ENCODE measurements at regions not wholly inside any gene's neighbourhood (a gene's known extent, or its start where the extent isn't known, plus 50 kb on each side); places are given as distances from the start of the nearest gene placed in this dataset.

DNA sequence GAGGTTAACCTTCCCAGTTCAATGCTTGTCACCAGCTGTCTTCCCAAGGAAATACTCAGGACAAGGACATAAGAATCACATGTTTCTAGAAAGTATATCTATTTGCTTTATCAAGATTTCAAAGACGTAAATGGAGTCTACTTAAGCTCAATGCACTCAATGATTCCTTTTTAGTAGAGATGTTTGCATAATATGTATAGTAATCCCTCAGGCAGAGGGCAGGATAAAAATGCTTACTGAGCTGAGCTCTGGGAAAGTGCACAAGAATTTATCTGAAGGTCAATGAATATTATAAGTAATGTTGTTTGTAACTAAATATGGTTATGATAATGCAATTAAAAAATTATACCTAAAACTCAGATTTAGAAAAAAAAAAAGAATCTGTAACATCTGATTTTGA lies 1309.4 kb upstream of the SLC10A2 start:
- DNase-seq (ENCODE audit: low read depth in 2 of 2): no peak

DNA sequence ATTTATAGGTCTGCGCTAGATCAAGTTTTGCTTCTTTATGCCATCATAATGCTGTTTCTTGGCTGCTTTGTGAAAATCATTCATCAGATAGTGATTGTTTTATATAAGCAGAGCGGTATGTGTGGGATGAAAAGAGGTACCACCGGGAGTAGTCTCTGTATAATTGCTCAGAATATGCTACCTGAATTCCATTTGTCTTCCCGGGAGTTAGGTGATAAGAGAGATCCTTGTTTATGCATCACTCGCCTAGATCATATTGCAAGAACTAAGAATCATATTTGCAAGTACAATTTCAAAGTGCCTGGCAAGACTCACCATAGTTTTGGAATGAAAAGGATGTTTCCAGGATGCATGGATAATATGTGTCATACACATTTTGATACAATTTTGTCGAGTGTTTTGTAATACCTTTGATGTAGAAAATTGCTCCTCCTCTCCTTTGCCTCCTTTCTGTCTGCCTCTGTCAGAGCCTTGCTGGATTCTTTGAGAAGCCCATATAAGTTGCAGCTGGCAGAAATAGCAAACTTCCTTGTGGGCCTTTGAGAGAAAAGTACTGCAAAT lies 1306.0 kb upstream of the SLC10A2 start:
- no peak for DNase-seq (ENCODE audit: low read depth in 2 of 2)

DNA sequence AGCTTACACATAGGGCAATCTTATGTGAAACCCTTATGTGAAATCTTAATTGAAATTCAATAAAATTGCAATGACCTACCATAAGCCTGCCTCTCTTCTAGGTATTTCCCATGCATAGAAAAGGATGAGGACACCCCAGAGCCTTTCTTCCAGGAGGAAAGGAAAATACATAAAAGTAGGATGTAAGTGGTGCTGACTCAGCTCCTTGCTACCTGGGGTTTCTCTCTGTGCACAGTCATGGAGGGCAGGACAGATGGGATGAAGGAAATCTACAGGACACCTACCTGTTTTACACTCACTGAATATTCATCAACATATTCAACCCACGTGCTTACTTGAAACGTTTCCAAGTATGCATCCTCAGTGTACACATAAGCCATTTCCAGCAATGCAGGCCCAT lies 1299.2 kb upstream of the SLC10A2 start:
- DNase-seq (ENCODE audit: low read depth in 2 of 2): no peak

DNA sequence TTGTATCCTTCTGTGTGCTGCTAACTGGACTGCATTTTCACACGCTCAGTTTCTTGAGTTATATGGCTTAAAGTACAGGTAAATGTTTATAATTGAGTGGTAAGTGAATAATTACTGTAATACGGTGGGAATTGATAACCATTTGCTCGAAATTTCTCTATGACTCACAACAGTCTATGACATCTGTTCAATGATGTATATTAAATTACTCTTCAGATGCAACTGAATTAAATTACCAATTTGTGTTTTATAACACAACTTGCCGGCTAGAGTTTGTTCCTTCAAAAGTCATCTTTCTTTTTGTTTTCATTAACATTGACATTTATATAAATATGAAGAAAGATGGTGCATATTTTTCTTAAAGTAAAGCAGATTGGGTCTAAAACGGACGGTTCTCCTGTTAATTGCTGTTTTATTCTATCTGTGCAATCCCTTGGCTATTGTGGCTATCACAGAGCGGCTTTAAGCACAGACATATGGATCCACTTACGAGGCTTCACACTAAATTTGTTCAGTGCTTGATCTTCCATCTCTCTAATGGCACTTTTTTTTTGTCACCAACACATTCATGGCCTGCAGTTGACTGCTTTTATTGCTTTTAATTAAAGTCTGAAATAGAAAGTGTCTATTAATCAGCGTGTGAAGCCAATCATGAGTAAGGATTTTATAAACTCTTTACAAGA lies 1291.6 kb upstream of the SLC10A2 start:
- no peak for DNase-seq (ENCODE audit: low read depth in 2 of 2)

DNA sequence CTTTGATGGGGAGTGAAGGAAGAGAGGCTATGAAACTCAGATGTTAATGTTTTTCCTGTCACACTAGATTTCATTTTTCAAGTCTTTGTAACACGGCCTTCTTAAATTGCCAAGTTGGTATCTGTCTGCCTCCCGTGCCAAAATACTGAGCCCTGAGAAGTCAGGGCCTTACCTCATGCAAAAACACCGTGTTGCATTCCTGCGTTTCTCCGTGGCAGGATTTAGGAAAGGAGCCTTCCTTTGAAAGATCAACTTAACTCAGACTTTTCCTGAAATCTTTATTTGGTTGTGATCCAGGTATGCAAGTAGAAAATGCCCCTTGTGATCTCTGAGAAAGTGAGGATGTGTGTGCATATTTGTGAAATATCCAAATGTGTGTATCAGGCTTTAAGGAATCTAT lies 1291.0 kb upstream of the SLC10A2 start:
- DNase-seq (ENCODE audit: low read depth in 2 of 2): no peak

DNA sequence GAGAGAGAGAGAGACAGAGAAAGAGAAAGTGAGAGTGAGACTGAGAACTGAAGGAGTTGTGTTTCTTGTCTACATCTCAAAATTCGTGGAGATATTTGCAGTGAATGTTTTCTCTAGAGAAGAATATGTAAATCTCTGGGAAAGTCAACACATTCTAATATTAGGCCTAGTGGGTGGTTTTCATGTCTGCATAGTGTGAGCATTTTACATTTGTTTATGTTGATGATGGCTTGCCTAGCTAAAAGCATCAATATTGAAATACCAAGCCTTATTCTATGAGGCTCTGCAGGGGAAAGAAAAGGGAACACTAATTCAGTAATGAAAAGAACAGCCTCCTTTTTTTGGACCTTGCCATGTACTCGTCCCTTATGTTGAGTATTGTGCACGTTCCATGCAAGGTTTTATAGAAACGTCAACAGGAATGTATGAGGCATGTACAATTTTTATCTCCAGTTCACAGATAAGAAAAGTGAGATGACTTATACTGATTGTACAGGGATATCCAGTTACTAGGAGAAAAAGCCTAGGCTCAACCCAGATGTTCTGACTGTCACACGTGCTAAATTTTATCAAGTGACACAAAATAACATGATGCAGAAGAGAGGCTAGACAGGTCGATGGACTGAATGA lies 1288.9 kb upstream of the SLC10A2 start:
- DNase-seq (ENCODE audit: low read depth in 2 of 2): no peak

DNA sequence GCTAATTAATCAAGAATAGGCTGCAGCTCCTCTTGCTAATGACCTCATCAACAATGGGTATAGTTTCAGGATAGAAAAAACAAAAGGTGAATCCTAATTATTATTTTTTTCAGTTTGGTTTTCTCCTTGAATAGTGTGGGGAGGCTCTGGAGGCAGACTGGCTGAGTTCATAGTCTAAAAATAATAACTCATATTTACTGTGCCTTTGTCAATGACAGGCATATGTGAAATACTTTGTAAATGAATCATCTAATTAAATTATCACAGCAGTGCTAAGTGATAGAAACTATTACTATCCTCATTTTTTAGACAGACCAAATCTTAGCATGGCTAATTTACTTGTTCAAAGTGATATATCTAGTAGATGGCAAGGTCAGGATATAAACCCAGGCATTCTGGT lies 1261.0 kb upstream of the SLC10A2 start:
- no peak for DNase-seq (ENCODE audit: low read depth in 2 of 2)

DNA sequence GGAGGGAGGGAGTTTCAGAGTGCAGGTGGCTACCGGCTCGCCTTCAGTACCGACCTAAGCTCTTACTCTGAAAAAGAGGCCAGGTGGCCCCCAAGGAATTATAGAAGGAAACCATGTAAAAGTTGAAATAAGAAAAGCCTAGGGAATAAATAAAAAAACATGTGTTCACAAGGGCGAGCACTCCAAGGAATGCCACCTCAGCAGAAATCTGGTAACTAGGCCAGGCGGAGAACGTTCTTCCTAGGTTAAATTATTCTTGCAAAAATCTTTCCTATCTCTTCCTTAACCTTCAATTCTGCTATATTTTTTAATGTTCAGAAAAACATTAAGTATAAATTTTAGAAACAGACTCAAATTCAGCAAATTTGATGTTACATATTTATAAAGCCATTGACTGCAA lies 1260.3 kb upstream of the SLC10A2 start:
- no peak for DNase-seq (ENCODE audit: low read depth in 2 of 2)

DNA sequence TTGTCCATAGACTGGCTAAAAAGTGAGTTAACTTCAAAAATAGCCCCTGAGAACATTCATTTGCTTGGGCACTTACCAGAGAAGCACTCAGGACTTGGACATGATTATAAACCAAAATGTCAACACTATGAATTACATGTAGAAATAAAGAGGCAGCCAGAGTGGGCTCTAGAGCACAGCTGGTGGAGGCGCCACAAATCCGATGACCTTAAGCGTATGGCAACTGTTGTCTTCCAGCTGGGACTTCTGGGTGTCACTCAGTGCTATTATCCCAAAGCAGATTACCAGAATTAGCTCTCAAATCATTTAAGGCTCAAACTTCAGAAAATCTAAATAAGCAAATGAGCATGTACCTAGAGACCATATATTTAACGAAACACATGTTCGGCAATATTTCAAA lies 1255.5 kb upstream of the SLC10A2 start:
- DNase-seq (ENCODE audit: low read depth in 2 of 2): no peak

DNA sequence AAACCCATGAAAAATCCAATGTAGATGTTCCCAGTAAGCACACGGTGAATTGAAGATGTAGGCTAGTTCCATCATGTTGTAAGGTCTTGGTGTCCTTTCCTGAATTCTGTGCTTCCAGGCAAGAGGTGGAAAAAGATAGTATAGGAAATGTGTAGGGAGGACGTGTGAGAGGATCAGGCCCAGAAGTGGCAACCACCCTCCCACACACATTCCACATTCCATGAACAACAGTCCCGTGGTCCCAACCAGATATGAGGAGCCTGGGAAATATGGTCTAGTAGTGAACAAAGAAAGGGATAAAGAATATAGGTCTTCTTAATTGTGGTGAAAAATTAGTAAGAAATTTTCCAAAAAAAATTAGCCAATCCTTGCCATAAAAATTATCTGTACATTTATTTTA lies 1254.2 kb upstream of the SLC10A2 start:
- no peak for DNase-seq (ENCODE audit: low read depth in 2 of 2)

DNA sequence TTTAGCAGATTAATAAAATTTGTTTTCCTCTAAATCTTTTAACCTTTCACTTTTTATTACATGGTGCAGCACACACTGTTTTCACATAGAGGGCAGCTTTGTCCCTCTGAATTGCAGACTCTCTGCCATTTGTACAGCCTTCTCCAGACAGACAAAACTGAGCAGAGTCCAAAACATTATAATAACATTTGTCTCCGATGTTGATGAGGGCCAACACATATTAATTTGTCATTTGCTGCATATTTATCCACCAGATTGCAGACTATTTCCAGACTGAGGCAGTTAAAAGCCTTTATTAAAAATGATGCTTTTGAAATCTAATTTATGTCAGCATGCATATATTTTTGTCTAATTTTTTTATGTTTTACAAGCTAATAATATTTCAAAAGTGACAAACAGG lies 1251.9 kb upstream of the SLC10A2 start:
- DNase-seq (ENCODE audit: low read depth in 2 of 2): no peak

DNA sequence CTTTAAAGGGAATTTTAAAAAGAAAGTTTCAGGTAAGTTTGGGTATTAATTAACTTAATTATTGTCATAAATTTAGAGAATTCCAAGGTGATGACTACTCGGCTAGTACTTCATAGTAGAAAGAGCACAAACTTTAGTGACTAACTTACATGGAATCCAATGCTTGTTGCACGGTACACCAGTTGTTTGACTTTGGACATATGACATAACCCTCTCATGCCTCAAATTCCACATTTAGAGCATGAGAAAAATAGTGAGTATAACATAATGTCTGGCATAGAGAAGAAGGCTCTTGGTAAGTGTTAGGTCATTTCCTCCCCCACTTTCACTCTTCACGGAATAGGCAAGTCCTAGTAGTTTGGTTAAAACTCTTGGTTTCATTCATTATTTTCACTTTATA lies 1249.4 kb upstream of the SLC10A2 start:
- DNase-seq (ENCODE audit: low read depth in 2 of 2): no peak

DNA sequence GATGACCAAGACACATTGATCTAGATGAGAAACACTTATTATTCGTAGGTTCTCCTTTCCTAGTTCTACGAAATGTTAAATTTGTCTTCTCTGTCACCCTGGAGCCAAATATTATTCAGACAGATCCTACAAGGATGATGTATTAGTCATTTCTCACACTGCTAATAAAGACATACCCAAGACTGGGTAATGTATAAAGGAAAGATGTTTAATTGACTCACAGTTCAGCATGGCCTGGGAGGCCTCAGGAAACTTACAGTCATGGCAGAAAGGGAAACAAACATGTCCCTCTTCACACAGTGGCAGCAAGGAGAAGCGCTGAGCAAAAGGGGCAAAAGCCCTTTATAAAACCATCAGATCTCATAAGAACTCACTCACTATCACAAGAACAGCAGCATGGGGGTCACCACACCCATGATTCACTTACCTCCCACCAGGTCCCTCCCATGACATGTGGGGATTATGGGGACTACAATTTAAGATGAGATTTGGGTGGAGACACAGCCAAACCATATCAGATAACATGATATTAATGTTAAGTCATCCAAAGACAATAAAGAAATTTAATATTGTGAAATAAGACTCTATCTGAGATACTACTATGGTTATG lies 1248.8 kb upstream of the SLC10A2 start:
- DNase-seq (ENCODE audit: low read depth in 2 of 2): no peak

DNA sequence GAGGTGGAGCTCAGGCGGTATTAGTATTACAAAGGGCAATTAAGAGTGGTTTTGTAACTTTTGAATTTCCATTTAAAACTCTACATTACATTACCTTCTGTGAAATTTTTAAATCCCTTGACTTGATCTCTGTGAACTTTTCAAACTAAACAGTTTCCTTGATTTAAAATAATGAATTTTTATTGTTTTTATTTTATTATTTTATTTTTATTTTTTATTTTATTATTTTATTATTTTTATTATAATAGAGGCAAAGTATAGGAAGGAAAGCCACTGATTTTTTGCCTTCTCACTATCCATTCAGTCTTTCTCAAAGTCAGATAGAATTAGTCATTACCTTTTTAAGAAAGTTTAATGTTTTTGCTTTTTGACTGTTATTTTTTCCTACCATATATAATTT lies 1248.1 kb upstream of the SLC10A2 start:
- DNase-seq (ENCODE audit: low read depth in 2 of 2): no peak

DNA sequence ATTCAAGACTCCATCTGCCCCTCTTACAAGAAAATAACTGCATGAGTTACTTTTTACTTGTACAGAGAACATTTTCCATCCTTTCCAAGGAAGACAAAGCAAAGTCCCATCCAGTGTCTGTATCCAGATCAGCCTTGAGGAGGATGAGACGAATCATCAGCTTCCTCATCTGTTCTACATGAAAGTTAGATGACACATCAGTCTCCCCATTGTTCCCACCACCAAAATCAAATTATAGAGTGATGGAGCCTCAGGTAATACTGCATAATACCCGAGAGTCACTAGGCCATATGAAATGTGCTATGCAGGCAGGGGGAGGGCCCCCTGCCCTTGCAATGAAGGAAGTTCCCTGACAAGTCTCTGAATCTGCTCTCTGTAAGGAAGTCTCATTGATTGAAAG lies 1244.6 kb upstream of the SLC10A2 start:
- no peak for DNase-seq (ENCODE audit: low read depth in 2 of 2)

DNA sequence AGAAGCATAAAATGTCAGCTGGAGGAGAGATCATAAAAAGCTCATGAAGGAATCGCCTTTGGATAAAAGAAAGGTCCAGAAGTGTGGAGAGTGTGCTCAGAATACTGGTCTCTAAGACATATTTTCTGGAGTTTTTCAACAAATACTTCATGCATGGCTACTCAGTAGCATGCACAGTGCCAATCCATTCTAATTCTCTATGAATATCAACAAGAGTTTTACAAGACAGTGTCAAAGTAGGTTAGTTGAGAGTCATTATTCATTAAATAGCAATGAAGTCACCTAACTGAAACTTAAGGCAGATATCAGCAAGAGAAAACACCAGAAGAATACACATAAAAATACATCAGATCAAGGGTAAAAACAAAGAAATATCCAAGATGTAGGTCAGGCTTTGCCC lies 1243.2 kb upstream of the SLC10A2 start:
- no peak for DNase-seq (ENCODE audit: low read depth in 2 of 2)

DNA sequence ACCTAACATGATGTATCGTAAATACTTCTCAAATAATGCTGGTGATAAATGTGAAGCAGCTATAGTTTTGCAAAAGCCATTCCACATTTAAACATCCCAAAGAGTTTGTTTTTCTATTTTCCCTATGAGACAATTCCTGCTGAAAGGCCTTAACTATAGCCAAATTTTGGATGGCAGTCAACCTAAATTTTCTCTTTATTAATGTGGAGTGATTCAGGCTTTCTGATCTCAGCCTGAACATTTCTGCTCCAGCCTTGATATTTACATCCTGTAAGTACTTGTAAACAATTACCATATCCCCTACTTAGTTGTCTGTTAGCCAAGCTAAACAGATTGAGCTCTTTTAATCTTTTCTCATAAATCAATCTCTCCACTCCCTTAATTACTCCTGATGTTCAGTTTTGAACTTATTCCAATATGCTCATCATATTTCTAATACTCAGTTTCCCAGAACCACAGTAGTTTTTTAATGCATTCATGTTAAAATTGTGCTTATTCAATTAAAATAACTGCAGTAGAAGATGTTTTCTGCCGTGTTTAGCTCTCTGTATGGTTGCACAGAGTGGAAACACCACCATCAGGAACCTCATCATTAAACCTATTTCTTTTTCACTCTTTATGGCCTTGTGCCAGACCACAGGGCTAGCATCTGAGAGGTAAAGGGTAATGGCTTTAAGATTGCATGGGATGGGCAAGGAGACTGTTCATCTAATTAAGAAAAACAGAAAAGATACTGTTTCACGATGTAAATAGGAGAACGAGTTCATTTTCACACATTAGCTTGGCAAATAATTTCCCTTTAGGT lies 1235.2 kb upstream of the SLC10A2 start:
- DNase-seq (ENCODE audit: low read depth in 2 of 2): no peak

DNA sequence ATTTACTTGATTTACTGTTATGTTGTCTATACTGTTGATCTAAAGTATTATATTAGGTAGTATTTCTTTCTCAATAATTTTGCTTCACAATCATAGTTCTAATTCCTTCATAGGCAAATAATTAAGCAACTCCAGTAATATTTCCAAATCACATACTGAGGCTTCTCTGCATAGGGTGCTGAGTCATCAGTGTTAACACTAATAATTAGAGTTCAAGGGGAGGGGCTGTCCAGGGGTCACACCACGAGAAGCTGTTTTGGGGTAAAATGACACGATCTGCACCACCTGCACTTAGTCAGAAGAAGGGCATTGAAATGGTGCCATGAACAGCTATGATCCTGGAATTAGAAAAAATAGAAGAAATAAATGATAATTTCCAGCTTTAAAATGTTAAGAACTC lies 1230.9 kb upstream of the SLC10A2 start:
- DNase-seq (ENCODE audit: low read depth in 2 of 2): no peak

DNA sequence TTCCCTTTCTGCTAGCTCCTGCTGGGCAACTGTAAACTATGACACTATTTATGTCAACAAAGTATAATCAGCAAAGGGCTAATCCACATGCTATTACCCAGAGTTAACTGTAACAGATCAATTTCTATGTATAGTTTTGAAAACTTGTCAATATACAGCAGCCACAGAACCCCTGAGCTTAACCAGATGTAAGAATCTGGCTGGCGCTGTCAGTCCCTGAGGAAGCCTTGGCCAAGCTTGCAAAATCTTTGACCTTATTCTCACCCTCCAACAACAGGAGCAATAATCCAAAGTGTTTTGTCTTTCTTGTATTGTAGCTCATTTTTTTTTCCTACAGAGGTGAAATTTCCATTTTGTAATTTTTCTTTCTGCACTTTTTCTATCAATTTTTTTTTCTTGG lies 1230.1 kb upstream of the SLC10A2 start:
- no peak for DNase-seq (ENCODE audit: low read depth in 2 of 2)

DNA sequence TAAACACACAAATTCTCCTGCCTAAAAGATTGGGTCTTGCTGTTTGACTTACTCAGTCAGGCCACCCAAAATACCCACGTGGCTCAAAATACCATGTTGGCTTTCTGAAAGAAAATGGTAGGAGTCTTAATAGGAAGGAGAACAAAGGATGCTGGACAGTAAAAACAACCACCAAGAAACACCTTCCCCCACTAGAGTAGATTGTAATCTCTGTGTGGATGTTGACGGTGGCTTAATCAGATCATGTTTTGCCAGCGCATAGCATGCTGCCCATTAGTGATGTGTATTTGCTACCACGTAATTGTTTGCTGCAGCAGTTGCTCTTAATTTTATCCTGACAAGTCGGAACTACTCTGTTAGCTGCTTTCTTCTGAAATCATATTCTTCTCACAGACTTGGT lies 1229.3 kb upstream of the SLC10A2 start:
- no peak for DNase-seq (ENCODE audit: low read depth in 2 of 2)

DNA sequence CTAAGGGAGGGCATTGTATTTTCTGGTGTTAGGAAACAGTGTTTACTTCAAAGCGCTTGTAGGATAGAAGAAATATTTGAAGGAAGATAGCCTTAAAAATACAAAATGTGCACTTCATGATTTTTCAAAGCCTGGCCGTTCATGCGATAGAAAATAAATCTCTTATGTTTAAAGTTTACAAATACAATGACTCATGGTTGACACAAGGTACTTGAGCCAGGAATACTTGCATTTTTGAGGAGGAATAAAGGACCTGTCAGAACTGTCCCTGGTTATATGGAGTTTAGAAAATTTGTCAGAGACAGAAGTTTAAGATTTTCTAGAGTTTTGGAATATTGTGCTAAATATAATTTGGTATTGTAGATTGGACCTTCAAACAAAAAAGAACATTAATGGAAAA lies 1223.2 kb upstream of the SLC10A2 start:
- DNase-seq (ENCODE audit: low read depth in 2 of 2): no peak

DNA sequence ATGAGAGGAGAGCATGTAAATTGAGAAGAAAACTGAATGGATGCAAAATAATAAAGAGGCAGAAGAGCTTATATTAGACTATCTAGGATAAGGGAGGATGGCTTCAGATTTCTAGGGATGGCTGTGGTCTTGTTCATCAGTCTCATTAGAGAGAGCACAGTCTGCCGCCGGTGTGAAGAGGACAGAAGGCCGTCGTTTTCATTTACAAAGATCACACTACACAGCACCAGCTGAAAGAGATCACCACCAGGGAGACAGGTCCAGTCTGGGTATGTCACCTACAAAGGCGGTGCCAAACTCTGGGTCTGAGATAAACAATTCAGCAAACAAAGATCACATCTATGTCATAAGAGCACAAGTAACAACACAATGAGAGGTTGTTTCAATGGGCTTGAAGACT lies 1222.3 kb upstream of the SLC10A2 start:
- no peak for DNase-seq (ENCODE audit: low read depth in 2 of 2)

Data from stimulated activated CD8-positive, alpha-beta memory T cell treated with anti-CD3 and anti-CD28 coated beads, Interleukin-15, amount 100 ng/mL, for 4 hours (primary cell).